Mesendoderm (in vitro differentiated cells): ENCODE measurements at regions not wholly inside any gene's neighbourhood (a gene's known extent, or its start where the extent isn't known, plus 50 kb on each side); places are given as distances from the start of the nearest gene placed in this dataset.

Experiments
- DNase-seq: peaks from one replicate; pipeline ENCODE4 v3.0.0; 2013
- H2AK5ac ChIP-seq: 2 replicates; pipeline ENCODE4 v1.6.1; 2013; ENCODE audit warnings: low read length, inconsistent platforms
- H2BK120ac ChIP-seq: 2 replicates; pipeline ENCODE4 v1.6.1; 2013; ENCODE audit warnings: low read depth, mild to moderate bottlenecking, low read length, moderate library complexity, mixed read lengths
- H2BK15ac ChIP-seq: replicated peaks from 2 replicates; pipeline ENCODE4 v1.6.1; 2013; ENCODE audit warnings: low read depth, mild to moderate bottlenecking, moderate library complexity
- H2BK5ac ChIP-seq: 2 replicates; pipeline ENCODE4 v1.6.1; 2013; ENCODE audit warnings: low read length, inconsistent platforms
- H3K18ac ChIP-seq: 2 replicates; pipeline ENCODE4 v1.6.1; 2013; ENCODE audit warnings: mild to moderate bottlenecking, low read length, mixed read lengths
- H3K23ac ChIP-seq: one replicate; pipeline ENCODE4 v1.6.1; 2013; ENCODE audit warnings: low read length
- H3K27ac ChIP-seq: 2 replicates; pipeline ENCODE4 v1.5.1; 2013; ENCODE audit warnings: low read depth, mild to moderate bottlenecking, inconsistent platforms, low read length, moderate library complexity
- H3K27me3 ChIP-seq: 2 replicates; pipeline ENCODE4 v1.6.1; 2013; ENCODE audit warnings: low read length, control low read depth, mild to moderate bottlenecking, inconsistent platforms; ENCODE audit not compliant: insufficient read depth, poor library complexity
- H3K36me3 ChIP-seq: 2 replicates; pipeline ENCODE4 v1.6.1; 2013; ENCODE audit warnings: low read length, inconsistent platforms; ENCODE audit not compliant: control insufficient read depth, insufficient read depth
- H3K4ac ChIP-seq: one replicate; pipeline ENCODE4 v1.6.1; 2013; ENCODE audit warnings: low read depth, mild to moderate bottlenecking, low read length, moderate library complexity
- H3K4me1 ChIP-seq: 2 replicates; pipeline ENCODE4 v1.6.1; 2013; ENCODE audit warnings: low read depth, low read length, inconsistent platforms; ENCODE audit not compliant: control insufficient read depth
- H3K4me2 ChIP-seq: 2 replicates; pipeline ENCODE4 v1.6.1; 2013; ENCODE audit warnings: low read length
- H3K4me3 ChIP-seq: 2 replicates; pipeline ENCODE4 v1.5.1; 2013; ENCODE audit warnings: mild to moderate bottlenecking, low read length
- H3K56ac ChIP-seq: one replicate; pipeline ENCODE4 v1.6.1; 2013; ENCODE audit warnings: low read length
- H3K79me1 ChIP-seq: 2 replicates; pipeline ENCODE4 v1.6.1; 2013; ENCODE audit warnings: low read length, inconsistent platforms
- H3K79me2 ChIP-seq: 2 replicates; pipeline ENCODE4 v1.6.1; 2013; ENCODE audit warnings: mild to moderate bottlenecking, low read length; ENCODE audit not compliant: control insufficient read depth, insufficient read depth
- H3K9ac ChIP-seq: 2 replicates; pipeline ENCODE4 v1.6.1; 2013; ENCODE audit warnings: low read length, inconsistent platforms
- H4K5ac ChIP-seq: one replicate; pipeline ENCODE4 v1.6.1; 2013; ENCODE audit warnings: low read length
- H4K8ac ChIP-seq: one replicate; pipeline ENCODE4 v1.6.1; 2013; ENCODE audit warnings: low read depth, mild to moderate bottlenecking, control low read depth, low read length, moderate library complexity
- WGBS: extraction: QIAGEN DNeasy Blood & Tissue Kit; methylation state at CpG from one replicate; pipeline ENCODE4 v1.1.7; 2013; ENCODE audit warnings: low lambda C conversion rate, missing lambda C conversion rate; ENCODE audit not compliant: insufficient coverage; ENCODE audit errors: extremely low coverage; 5-methylcytosine and 5-hydroxymethylcytosine counted together

DNA sequence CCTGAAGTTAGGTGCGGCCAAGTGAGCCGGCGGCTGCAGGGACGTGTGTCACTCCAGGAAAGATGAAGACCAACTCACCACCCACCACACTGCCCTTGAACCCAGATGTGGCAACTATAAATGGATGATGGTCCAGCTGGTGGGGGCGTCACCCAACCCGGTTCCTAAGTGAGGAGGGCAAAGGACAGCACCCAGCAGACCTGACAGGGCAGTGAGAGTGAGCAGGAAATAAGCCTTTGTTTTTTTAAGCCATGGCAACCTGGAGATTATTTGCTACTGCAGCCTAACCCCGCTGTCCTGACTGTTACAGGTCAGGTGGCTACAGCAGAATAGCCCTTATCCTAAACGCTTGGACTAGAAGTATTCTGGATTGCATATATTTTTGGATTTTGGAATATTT lies 228.9 kb downstream of the CTTN start:
- Histone ChIP-seq H2BK120ac (no peak overlapping the region), H4K5ac (no peak overlapping the region), H3K4me2 (no peak overlapping the region), H2AK5ac (no peak overlapping the region), H3K4me1 (no peaks in the 10 kb centered on the region), H3K36me3 (no peaks in the 10 kb centered on the region), H3K4ac (no peak overlapping the region), H3K27me3 (no peaks in the 10 kb centered on the region), H2BK15ac (no peak overlapping the region), H3K9ac (no peak overlapping the region), H3K23ac (no peak overlapping the region), H3K79me2 (no peaks in the 10 kb centered on the region), H2BK5ac (no peak overlapping the region), H3K18ac (no peak overlapping the region), H3K56ac (no peak overlapping the region), H3K27ac (no peak overlapping the region), H3K4me3 (no peak overlapping the region), H3K79me1 (no peaks in the 10 kb centered on the region), H4K8ac (no peak overlapping the region)
- DNase-seq: no peak
- no CpG with 5 or more reads among the region's 8 CpGs for WGBS

DNA sequence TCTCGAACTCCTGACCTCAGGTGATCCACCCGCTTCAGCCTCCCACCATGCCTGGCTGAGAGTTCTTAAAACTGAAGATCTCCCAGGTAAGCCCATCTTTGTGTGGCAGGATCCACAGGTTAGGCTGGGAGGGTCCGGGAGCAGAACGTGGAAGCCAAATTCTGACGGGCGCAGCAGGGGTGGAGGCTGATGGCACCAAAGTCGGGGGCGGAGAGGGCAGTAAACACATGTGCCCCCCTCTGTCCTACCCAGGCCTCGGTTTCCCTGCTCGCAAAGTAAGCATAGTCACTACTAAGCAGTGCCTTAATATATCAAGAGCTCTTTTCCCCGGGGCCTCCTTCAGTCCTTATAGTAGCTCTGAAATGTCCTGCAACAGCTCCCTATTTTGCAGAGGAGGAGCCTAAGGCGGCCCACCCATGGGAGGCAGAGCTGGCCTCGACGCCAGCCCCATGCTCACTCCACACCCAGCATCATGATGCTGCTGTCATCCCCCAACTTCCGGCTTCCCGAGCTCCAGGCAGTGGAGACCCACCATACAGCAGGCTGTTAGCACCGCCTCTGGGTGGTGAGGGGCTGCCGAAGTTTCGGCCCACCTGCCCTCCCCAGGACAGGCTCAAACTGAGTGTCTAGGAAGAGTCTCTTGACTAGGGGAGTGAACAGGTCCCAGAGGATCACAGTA lies 230.0 kb downstream of the CTTN start:
- Histone ChIP-seq H3K56ac (no peak overlapping the region), H2AK5ac (no peak overlapping the region), H3K18ac (no peak overlapping the region), H3K23ac (no peak overlapping the region), H2BK15ac (no peak overlapping the region), H3K9ac (no peak overlapping the region), H3K4me1 (no peaks in the 10 kb centered on the region), H3K79me2 (no peaks in the 10 kb centered on the region), H3K4me3 (no peak overlapping the region), H4K8ac (no peak overlapping the region), H2BK5ac (no peak overlapping the region), H3K4me2 (no peak overlapping the region), H2BK120ac (no peak overlapping the region), H3K79me1 (no peaks in the 10 kb centered on the region), H3K4ac (no peak overlapping the region), H3K27me3 (no peaks in the 10 kb centered on the region), H4K5ac (no peak overlapping the region), H3K27ac (no peak overlapping the region), H3K36me3 (no peaks in the 10 kb centered on the region)
- WGBS: no CpG with 5 or more reads among the region's 19 CpGs
- DNase-seq: no peak

DNA sequence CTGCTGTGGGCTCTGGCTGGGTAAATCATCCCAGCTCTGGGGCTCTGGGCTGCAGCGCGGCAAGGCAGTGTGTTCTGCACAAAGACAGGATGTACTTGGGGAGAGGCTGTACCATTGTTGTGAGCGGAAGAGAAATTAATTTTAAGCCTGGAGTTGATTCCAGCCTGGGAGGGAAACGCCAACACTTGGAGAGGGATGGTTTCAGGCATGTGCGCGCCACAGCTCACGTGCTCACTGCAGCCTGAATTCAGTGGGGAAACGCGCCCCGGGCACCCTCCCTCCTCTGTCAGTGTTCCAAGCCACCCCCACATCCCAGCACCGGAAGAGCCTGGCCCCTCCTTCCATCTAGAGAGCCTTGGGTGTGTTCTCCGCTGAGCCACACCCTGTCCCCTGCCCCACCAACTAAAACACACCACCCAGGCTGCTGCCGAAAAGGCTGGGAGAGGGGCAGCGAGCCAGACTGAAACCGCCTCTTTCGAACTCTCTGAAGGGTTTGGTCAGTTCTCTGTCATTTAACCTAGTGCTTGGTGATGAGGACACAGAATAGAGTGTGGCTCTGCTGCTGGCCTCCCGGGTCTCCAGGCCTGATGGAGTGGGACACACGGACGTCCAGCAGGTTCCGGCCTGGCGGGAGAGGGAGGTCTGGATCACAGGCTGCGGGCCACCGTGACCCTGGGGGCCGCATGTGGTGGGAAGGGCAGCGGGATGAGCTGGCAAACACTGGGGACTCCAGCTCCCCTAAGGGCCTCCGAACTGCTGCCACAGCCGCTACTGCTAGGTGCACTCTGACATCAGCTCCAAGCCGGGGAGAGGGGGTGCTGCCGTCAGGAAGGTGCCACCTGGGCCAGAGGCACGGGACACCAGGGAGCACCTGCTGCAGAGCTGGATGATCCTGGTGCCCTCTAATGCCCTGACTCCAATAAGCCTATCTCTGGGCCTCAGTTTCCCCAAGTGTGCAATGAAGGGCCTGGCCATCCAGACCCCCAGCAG lies 230.8 kb downstream of the CTTN start:
- Histone ChIP-seq H2BK15ac (no peak overlapping the region), H3K4me1 (no peaks in the 10 kb centered on the region), H3K4ac (no peak overlapping the region), H4K8ac (no peak overlapping the region), H3K56ac (no peak overlapping the region), H3K18ac (no peak overlapping the region), H2BK120ac (no peak overlapping the region), H3K27ac (no peak overlapping the region), H3K23ac (no peak overlapping the region), H3K4me2 (no peak overlapping the region), H3K79me1 (no peaks in the 10 kb centered on the region), H3K79me2 (no peaks in the 10 kb centered on the region), H2BK5ac (no peak overlapping the region), H3K4me3 (no peak overlapping the region), H2AK5ac (no peak overlapping the region), H3K36me3 (no peaks in the 10 kb centered on the region), H3K27me3 (no peaks in the 10 kb centered on the region), H3K9ac (no peak overlapping the region), H4K5ac (no peak overlapping the region)
- DNase-seq: no peak
- no CpG with 5 or more reads among the region's 30 CpGs for WGBS

DNA sequence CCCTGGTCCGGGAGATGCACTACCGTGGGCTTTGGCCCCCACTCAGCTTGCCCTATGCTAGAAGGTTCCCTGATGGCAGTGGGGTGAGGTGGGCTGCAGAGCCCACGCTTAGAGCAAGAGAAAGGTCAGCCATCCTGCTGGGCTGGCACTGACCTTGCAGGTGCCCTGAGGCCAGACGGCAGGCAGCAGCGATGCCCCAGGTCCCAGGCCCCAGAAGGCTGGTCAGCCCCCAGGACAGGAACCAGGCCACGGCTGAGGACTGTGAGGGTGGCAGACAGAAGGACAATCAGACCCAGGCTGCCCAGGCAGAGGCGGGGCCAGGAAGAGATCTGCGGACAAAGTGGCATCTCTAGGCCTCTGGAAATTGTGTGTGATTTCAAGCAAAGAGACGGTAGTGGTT lies 231.7 kb downstream of the CTTN start:
- Histone ChIP-seq H3K79me1 (no peaks in the 10 kb centered on the region), H3K4ac (no peak overlapping the region), H3K27ac (no peak overlapping the region), H3K56ac (no peak overlapping the region), H3K18ac (no peak overlapping the region), H2AK5ac (no peak overlapping the region), H3K27me3 (no peaks in the 10 kb centered on the region), H3K4me3 (no peak overlapping the region), H2BK120ac (no peak overlapping the region), H3K4me1 (no peaks in the 10 kb centered on the region), H3K23ac (no peak overlapping the region), H3K36me3 (no peaks in the 10 kb centered on the region), H2BK5ac (no peak overlapping the region), H3K9ac (no peak overlapping the region), H4K5ac (no peak overlapping the region), H3K79me2 (no peaks in the 10 kb centered on the region), H3K4me2 (no peak overlapping the region), H4K8ac (no peak overlapping the region), H2BK15ac (no peak overlapping the region)
- WGBS: no CpG with 5 or more reads among the region's 9 CpGs
- no peak for DNase-seq

DNA sequence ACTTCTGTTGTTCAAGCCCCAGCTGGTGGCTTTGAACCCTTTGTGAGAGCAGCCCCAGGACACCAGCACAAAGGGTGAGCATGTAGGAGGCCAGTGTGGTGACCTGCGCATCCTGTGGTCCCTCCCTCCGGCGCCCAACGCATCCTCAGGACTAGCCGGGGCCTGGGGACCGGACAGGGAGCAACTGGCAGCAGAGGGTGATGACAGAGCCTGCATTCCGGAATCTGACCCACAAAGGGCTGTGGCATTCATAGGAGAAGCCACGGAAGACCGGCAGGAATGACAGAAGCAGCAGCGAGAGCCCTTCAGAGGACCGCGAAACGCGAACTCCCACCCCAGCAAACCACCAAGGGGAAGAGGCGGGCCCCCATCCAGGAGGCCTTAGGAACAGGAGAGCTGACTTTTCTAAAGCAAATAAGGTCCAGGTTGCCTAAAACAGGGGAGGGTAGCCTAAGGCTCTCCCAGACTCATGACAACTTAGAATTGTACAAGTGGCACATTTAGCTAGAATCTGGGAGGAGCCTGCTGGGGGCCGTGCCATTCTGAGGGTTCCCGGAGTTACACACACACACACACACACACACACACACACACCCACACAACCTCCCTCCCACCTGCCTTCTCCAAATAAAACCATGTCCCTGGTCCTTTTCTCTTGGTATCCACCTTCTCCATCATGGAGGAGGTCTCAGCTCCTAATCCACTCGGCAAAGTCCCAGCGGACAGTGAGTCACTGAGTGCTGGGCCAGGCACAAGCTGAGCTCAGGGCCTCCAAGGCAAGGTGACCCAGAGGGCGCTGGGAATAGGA lies 232.7 kb downstream of the CTTN start:
- Histone ChIP-seq H3K4ac (no peak overlapping the region), H3K4me2 (no peak overlapping the region), H3K23ac (no peak overlapping the region), H3K4me1 (no peaks in the 10 kb centered on the region), H3K9ac (no peak overlapping the region), H3K27me3 (no peaks in the 10 kb centered on the region), H2BK15ac (no peak overlapping the region), H3K18ac (no peak overlapping the region), H3K79me2 (no peaks in the 10 kb centered on the region), H2AK5ac (no peak overlapping the region), H3K56ac (no peak overlapping the region), H3K27ac (no peak overlapping the region), H3K79me1 (no peaks in the 10 kb centered on the region), H4K5ac (no peak overlapping the region), H2BK5ac (no peak overlapping the region), H3K36me3 (no peaks in the 10 kb centered on the region), H2BK120ac (no peak overlapping the region), H4K8ac (no peak overlapping the region), H3K4me3 (no peak overlapping the region)
- no CpG with 5 or more reads among the region's 20 CpGs for WGBS
- no peak for DNase-seq
